B cell (primary cell): ENCODE measurements at regions not wholly inside any gene's neighbourhood (a gene's known extent, or its start where the extent isn't known, plus 50 kb on each side); places are given as distances from the start of the nearest gene placed in this dataset.

Experiments
- CTCF ChIP-seq: fragments of 200-600 bp; IDR thresholded peaks from one replicate; pipeline ENCODE4 v1.8.0; 2022; ENCODE audit warnings: antibody characterized with exemption, mild to moderate bottlenecking
- EZH2 ChIP-seq: IDR thresholded peaks from 2 replicates; pipeline ENCODE4 v1.6.1; 2012; ENCODE audit warnings: borderline replicate concordance, low read depth, mild to moderate bottlenecking, moderate library complexity, low read length; ENCODE audit not compliant: insufficient read depth, poor library complexity, severe bottlenecking

GRCh38 chr17:77332034-77332971, 191.5 kb downstream of the SEC14L1 start:
- TF ChIP-seq CTCF (no peak), EZH2 (no peak)
